Osteocyte (in vitro differentiated cells): ENCODE measurements at regions not wholly inside any gene's neighbourhood (a gene's known extent, or its start where the extent isn't known, plus 50 kb on each side); places are given as distances from the start of the nearest gene placed in this dataset.

Experiments used
- DNase-seq: peaks from one replicate; pipeline ENCODE4 v3.0.0; 2021; ENCODE audit warnings: mixed read lengths; ENCODE audit not compliant: unreplicated experiment; ENCODE audit errors: extremely low spot score
- H3K27ac Mint-ChIP-seq: one replicate; pipeline ENCODE4 v1.8.0; 2021; ENCODE audit warnings: mild to moderate bottlenecking, mixed read lengths; ENCODE audit not compliant: unreplicated experiment
- H3K27me3 Mint-ChIP-seq: one replicate; pipeline ENCODE4 v1.8.0; 2021; ENCODE audit warnings: mixed read lengths; ENCODE audit not compliant: unreplicated experiment
- H3K36me3 Mint-ChIP-seq: one replicate; pipeline ENCODE4 v1.8.0; 2021; ENCODE audit warnings: mixed read lengths; ENCODE audit not compliant: unreplicated experiment
- H3K4me1 Mint-ChIP-seq: one replicate; pipeline ENCODE4 v1.8.0; 2021; ENCODE audit warnings: mixed read lengths; ENCODE audit not compliant: unreplicated experiment
- H3K4me3 Mint-ChIP-seq: one replicate; pipeline ENCODE4 v1.8.0; 2021; ENCODE audit warnings: mild to moderate bottlenecking, moderate library complexity, mixed read lengths; ENCODE audit not compliant: unreplicated experiment
- H3K9me3 Mint-ChIP-seq: one replicate; pipeline ENCODE4 v1.8.0; 2021; ENCODE audit warnings: mixed read lengths; ENCODE audit not compliant: unreplicated experiment
- CTCF ChIP-seq: fragments of 200-600 bp; sonication (generic); IDR thresholded peaks from 2 replicates; pipeline ENCODE4 v1.5.0; 2021; ENCODE audit warnings: antibody characterized with exemption, mild to moderate bottlenecking, moderate library complexity

GRCh38 chr9:120299785-120300184, 280.2 kb downstream of the CDK5RAP2 start:
- H3K4me1 Mint-ChIP-seq: no peaks in the 10 kb centered on the region
- no peak overlapping the region for H3K4me3 Mint-ChIP-seq
- no peak for DNase-seq
- H3K36me3 Mint-ChIP-seq: no peaks in the 10 kb centered on the region
- no peak for TF ChIP-seq CTCF
- H3K27me3 Mint-ChIP-seq: peaks cover 11% of the 10 kb centered on the region
- H3K27ac Mint-ChIP-seq: no peak overlapping the region
- no peaks in the 10 kb centered on the region for H3K9me3 Mint-ChIP-seq

DNA sequence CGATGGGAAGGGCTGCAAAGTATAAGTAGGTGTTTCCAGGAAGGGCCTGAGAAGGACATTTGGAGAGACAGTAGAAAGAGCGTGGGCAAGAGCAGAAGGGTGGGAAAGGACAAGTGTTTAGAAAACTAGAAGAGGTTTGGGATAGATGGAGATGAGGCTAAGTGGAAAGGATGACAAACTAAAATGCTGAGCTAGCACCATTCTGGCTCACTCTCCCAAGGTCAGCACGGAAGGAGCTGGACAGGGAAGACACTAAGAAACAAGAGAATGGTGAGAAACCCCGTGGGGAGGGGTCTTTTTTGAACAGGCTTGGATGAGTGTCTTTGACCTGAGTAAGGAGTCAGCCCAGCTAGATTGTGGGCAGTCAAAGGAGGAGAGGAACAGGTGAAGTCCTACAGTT, 286.0 kb downstream of the CDK5RAP2 start:
- DNase-seq: no peak
- H3K4me1 Mint-ChIP-seq: no peaks in the 10 kb centered on the region

GRCh38 chr9:120292606-120293005, 287.4 kb downstream of the CDK5RAP2 start:
- H3K36me3 Mint-ChIP-seq: no peaks in the 10 kb centered on the region
- no peak for DNase-seq
- H3K9me3 Mint-ChIP-seq: no peaks in the 10 kb centered on the region
- H3K27ac Mint-ChIP-seq: no peak overlapping the region
- H3K4me3 Mint-ChIP-seq: no peak overlapping the region
- peaks cover 4% of the 10 kb centered on the region for H3K27me3 Mint-ChIP-seq
- no peak for TF ChIP-seq CTCF
- no peaks in the 10 kb centered on the region for H3K4me1 Mint-ChIP-seq

More for the DNA sequence above, 286.0 kb downstream of the CDK5RAP2 start:
- Mint-ChIP-seq H3K36me3 (no peaks in the 10 kb centered on the region), H3K4me3 (no peak overlapping the region), H3K9me3 (no peaks in the 10 kb centered on the region), H3K27me3 (peaks cover 5% of the 10 kb centered on the region), H3K27ac (no peak overlapping the region)
- no peak for TF ChIP-seq CTCF

- no peak for TF ChIP-seq CTCF
- no peak overlapping the region for H3K4me3 Mint-ChIP-seq
- no peaks in the 10 kb centered on the region for H3K4me1 Mint-ChIP-seq
- no peak for DNase-seq
- no peaks in the 10 kb centered on the region for H3K9me3 Mint-ChIP-seq
- peaks cover 4% of the 10 kb centered on the region for H3K27me3 Mint-ChIP-seq
- H3K27ac Mint-ChIP-seq: no peak overlapping the region
- H3K36me3 Mint-ChIP-seq: no peaks in the 10 kb centered on the region
Observed at GRCh38 chr9:120291050-120291449, 288.9 kb downstream of the CDK5RAP2 start.

DNA sequence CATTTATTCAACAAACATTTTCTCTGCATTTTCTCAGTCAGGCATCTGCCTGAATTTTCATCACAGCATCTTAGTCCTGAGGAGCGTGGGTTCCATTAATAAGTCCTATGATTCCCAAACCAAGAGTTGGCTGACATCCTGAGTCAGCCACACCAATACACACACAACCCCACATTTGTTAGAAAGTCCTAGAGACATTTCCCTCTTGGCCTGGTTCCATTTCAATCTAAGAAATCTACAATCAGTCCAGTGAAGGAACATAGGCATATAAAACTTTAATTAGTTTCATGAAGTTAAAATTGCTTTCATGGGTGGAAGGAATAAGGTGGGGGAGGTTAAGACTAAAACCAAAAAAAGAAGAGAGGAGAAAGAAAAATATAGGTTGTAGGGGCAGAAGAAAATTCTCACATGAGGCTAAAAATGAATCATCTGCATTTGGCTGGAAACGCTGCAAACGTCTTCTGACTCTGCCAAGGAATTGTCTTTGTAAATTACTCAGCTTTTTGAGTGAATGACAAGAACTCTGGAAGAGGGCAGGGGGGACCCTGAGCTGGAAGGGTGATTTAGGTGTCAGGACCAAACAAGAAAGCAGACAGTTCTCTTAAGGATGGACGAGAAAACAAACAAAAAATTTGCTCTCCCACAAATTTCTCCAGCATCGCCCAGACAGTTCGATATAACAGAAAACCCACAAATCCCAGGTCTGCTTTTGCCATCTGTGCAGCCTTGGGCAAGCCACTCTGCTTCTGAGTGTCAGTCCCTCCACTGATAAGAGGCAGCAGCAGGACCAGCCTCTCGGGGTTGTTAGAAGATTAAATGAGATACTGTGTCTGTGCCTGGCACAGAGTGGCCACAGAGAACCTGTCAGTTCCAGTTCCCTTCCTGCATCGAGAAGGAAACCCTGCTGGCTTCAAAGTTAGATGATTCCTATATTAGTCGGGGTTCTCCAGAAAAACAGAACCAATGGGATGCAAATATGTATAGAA, 289.7 kb downstream of the CDK5RAP2 start:
- H3K4me1 Mint-ChIP-seq: no peaks in the 10 kb centered on the region
- no peak overlapping the region for H3K27ac Mint-ChIP-seq
- DNase-seq: no peak
- no peaks in the 10 kb centered on the region for H3K36me3 Mint-ChIP-seq
- H3K9me3 Mint-ChIP-seq: no peaks in the 10 kb centered on the region
- peaks cover 4% of the 10 kb centered on the region for H3K27me3 Mint-ChIP-seq
- no peak overlapping the region for H3K4me3 Mint-ChIP-seq
- TF ChIP-seq CTCF: no peak
